Esophagus muscularis mucosa (tissue), 3 donors: ENCODE measurements at regions not wholly inside any gene's neighbourhood (a gene's known extent, or its start where the extent isn't known, plus 50 kb on each side); places are given as distances from the start of the nearest gene placed in this dataset.

Experiments
- CTCF ChIP-seq, 3 experiments: fragments of 200-600 bp in 2 of 3; fragments of 450-650 bp in 1 of 3; sonication (generic) in 2 of 3; IDR thresholded peaks; one replicate each; pipeline ENCODE4 v1.5.1; 2017 to 2019; ENCODE audit warnings: antibody characterized with exemption in 3 of 3, mild to moderate bottlenecking in 2 of 3, moderate library complexity in 1 of 3
- POLR2A ChIP-seq: fragments of 450-650 bp; IDR thresholded peaks from one replicate; pipeline ENCODE4 v1.6.1; 2017; ENCODE audit warnings: antibody characterized with exemption, moderate library complexity, mild to moderate bottlenecking, low read depth
- POLR2AphosphoS5 ChIP-seq, 2 donors: sonication (generic); formaldehyde crosslinking; IDR thresholded peaks; one replicate each; pipeline ENCODE4 v1.6.1; 2017; ENCODE audit warnings: antibody characterized with exemption in 2 of 2

- TF ChIP-seq CTCF (IDR thresholded peaks at IDR 0.05), result no peak
- TF ChIP-seq POLR2AphosphoS5 (IDR thresholded peaks at IDR 0.05), result no peak
- no peak for TF ChIP-seq POLR2A
These were observed 792.3 kb downstream of the DIPK2A start for GRCh38 chr3:144763878-144764454.
